ENCODE measurements at regions not wholly inside any gene's neighbourhood (a gene's known extent, or its start where the extent isn't known, plus 50 kb on each side); places are given as distances from the start of the nearest gene placed in this dataset.

DNA sequence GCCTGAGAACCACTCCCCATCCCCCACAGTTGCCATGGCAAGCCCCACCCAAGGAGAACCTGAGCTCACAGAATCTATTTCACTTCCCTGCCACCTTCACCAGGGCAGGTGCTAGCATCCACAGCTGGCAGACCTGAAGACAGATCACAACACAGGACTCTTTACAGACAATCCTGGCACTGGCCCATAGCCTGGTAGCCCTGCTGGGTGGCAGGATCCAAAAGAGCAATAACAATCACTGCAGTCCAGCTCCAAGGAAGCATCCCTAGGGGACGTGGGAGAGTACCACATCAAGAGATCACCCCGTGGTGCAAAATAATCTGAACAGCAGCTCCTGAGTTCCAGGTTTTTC is 463.2 kb upstream of the PIK3R1 start:
- TF ChIP-seq, protein P1, sequence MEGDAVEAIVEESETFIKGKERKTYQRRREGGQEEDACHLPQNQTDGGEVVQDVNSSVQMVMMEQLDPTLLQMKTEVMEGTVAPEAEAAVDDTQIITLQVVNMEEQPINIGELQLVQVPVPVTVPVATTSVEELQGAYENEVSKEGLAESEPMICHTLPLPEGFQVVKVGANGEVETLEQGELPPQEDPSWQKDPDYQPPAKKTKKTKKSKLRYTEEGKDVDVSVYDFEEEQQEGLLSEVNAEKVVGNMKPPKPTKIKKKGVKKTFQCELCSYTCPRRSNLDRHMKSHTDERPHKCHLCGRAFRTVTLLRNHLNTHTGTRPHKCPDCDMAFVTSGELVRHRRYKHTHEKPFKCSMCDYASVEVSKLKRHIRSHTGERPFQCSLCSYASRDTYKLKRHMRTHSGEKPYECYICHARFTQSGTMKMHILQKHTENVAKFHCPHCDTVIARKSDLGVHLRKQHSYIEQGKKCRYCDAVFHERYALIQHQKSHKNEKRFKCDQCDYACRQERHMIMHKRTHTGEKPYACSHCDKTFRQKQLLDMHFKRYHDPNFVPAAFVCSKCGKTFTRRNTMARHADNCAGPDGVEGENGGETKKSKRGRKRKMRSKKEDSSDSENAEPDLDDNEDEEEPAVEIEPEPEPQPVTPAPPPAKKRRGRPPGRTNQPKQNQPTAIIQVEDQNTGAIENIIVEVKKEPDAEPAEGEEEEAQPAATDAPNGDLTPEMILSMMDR (IDR thresholded peaks at IDR 0.05; ENCODE audit: low read depth, low read length, poor library complexity, severe bottlenecking) = no peak
- TF ChIP-seq EZH2phosphoT487 (IDR thresholded peaks at IDR 0.05; ENCODE audit: borderline replicate concordance, low read length) = no peak

All from DOHH2 (cell line).